Uterus (tissue), 2 donors: ENCODE measurements at regions not wholly inside any gene's neighbourhood (a gene's known extent, or its start where the extent isn't known, plus 50 kb on each side); places are given as distances from the start of the nearest gene placed in this dataset.
A peak's percentile ranks its signal among the peaks of the same experiment; 100 is the strongest.

Experiments
- CTCF ChIP-seq, 4 experiments: fragments of 200-600 bp in 2 of 4; fragments of 450-650 bp in 2 of 4; sonication (generic) in 2 of 4; IDR thresholded peaks; one replicate each; pipeline ENCODE4 v1.5.1; 2016 to 2019; ENCODE audit warnings: antibody characterized with exemption in 4 of 4, mild to moderate bottlenecking in 2 of 4, moderate library complexity in 1 of 4
- POLR2A ChIP-seq, 2 donors: fragments of 450-650 bp; IDR thresholded peaks; one replicate each; pipeline ENCODE4 v1.6.1; 2016; ENCODE audit warnings: antibody characterized with exemption in 2 of 2, mild to moderate bottlenecking in 1 of 2, moderate library complexity in 1 of 2

- TF ChIP-seq POLR2A (IDR thresholded peaks at IDR 0.05) (no peak), CTCF (IDR thresholded peaks at IDR 0.05) (peak; percentile 45 to 77 (median 68))
These were observed 72.8 kb upstream of the ASTN2 start for GRCh38 chr9:117487555-117488175.
